H1 (cell line): ENCODE measurements at regions not wholly inside any gene's neighbourhood (a gene's known extent, or its start where the extent isn't known, plus 50 kb on each side); places are given as distances from the start of the nearest gene placed in this dataset.

Experiments
- CHD7 ChIP-seq: fragments of 300-600 bp; sonication (generic); IDR thresholded peaks from 2 replicates; pipeline ENCODE4 v1.7.1; 2012; ENCODE audit warnings: low read length, moderate library complexity, mild to moderate bottlenecking, inconsistent platforms; ENCODE audit not compliant: insufficient replicate concordance
- MAX ChIP-seq: IDR thresholded peaks from 2 replicates; pipeline ENCODE4 v1.6.1; 2012; ENCODE audit warnings: inconsistent platforms
- SIX5 ChIP-seq: IDR thresholded peaks from 2 replicates; pipeline ENCODE4 v1.6.1; 2011; ENCODE audit warnings: mild to moderate bottlenecking, low read depth, low read length
- YY1 ChIP-seq: IDR thresholded peaks from 2 replicates; pipeline ENCODE4 v1.6.1; 2011; ENCODE audit warnings: low read depth, mild to moderate bottlenecking, low read length

GRCh38 chr10:131844529-131845084, 56.2 kb upstream of the PPP2R2D start (continued):
- TF ChIP-seq CHD7 (no peak), MAX (no peak), YY1 (no peak), SIX5 (no peak)
